GM12878 (cell line): ENCODE measurements at regions not wholly inside any gene's neighbourhood (a gene's known extent, or its start where the extent isn't known, plus 50 kb on each side); places are given as distances from the start of the nearest gene placed in this dataset.
A peak's percentile ranks its signal among the peaks of the same experiment; 100 is the strongest.

ENCODE experiments used
- ATAC-seq: fragments of 200-7000 bp; cut with Tn5 transposase; 3 replicates; pipeline ENCODE4 v1.9.1; 2020; ENCODE audit warnings: mild to moderate bottlenecking, moderate library complexity
- BruUV-seq: library from RNA; stranded (reverse); fragments of 400-500 nt; replicated peaks from 2 replicates; lab custom pipeline; 2021; lab: Mats Ljungman, UMichigan
- CTCF ChIA-PET: fragments of 300-600 bp; sonication (Branson Sonifier 250); formaldehyde crosslinking; extraction: SDS; loops from one replicate; lab custom pipeline; 2021; ENCODE audit warnings: inconsistent platforms; lab: Yijun Ruan, JAX
- POLR2A ChIA-PET: fragments of 350-600 bp; formaldehyde crosslinking; extraction: SDS; loops from one replicate; lab custom pipeline; 2021; ENCODE audit warnings: inconsistent platforms; lab: Charles Lee
- RAD21 ChIA-PET: fragments of 300-600 bp; sonication (Branson Sonifier 250); formaldehyde crosslinking; loops from one replicate; lab custom pipeline; 2023; ENCODE audit warnings: antibody characterized with exemption; ENCODE audit not compliant: unreplicated experiment; lab: Charles Lee
- SMC1A ChIA-PET: fragments of 300-600 bp; sonication (Branson Sonifier 250); formaldehyde crosslinking; loops from one replicate; lab custom pipeline; 2023; ENCODE audit not compliant: unreplicated experiment, uncharacterized antibody; lab: Charles Lee
- DNase-seq: peaks from one replicate; pipeline ENCODE4 v3.0.0-alpha.2; 2011; ENCODE audit warnings: low read depth, low spot score
- FAIRE-seq: peaks from 3 replicates; lab custom pipeline; 2011; peaks lifted over from hg19 to GRCh38; lab: Jason Lieb, UNC
- H2AFZ ChIP-seq: 2 replicates; pipeline ENCODE4 v1.6.0; 2011; ENCODE audit warnings: low read depth, low read length, control low read depth; ENCODE audit not compliant: control insufficient read depth
- H3K27ac ChIP-seq: 2 replicates; pipeline ENCODE4 v1.5.1; 2011; ENCODE audit warnings: control low read depth; ENCODE audit not compliant: control insufficient read depth, insufficient read depth
- H3K27me3 ChIP-seq, 2 experiments: replicated peaks in 1 of 2; 2 replicates each; pipeline versions ENCODE4 v1.6.0 to v1.6.1; 2011; ENCODE audit warnings: low read length in 1 of 2; ENCODE audit not compliant: control insufficient read depth in 2 of 2, insufficient read depth in 2 of 2
- H3K36me3 ChIP-seq, 2 experiments: 2 replicates each; pipeline ENCODE4 v1.5.1; 2011; ENCODE audit warnings: low read length in 1 of 2; ENCODE audit not compliant: control insufficient read depth in 2 of 2, insufficient read depth in 2 of 2
- H3K4me1 ChIP-seq: 2 replicates; pipeline ENCODE4 v1.6.1; 2011; ENCODE audit warnings: mild to moderate bottlenecking, low read length, moderate library complexity, mixed read lengths; ENCODE audit not compliant: control insufficient read depth, insufficient read depth
- H3K4me2 ChIP-seq: 2 replicates; pipeline ENCODE4 v1.6.0; 2011; ENCODE audit warnings: control low read depth; ENCODE audit not compliant: control insufficient read depth, insufficient read depth
- H3K4me3 ChIP-seq: fragments of 200-600 bp; sonication (generic); 2 replicates; pipeline ENCODE4 v1.5.1; 2016
- H3K79me2 ChIP-seq: 2 replicates; pipeline ENCODE4 v1.6.0; 2011; ENCODE audit warnings: low read length; ENCODE audit not compliant: control insufficient read depth, insufficient read depth
- H3K9ac ChIP-seq: 2 replicates; pipeline ENCODE4 v1.8.0; 2011; ENCODE audit warnings: low read length, control low read depth, mixed read lengths; ENCODE audit not compliant: control insufficient read depth, insufficient read depth
- H3K9me3 ChIP-seq: replicated peaks from 3 replicates; pipeline ENCODE4 v1.5.1; 2011; ENCODE audit warnings: mild to moderate bottlenecking, low read length; ENCODE audit not compliant: control insufficient read depth, insufficient read depth
- H4K20me1 ChIP-seq: 2 replicates; pipeline ENCODE4 v1.6.0; 2011; ENCODE audit not compliant: control insufficient read depth, insufficient read depth
- CHD4 ChIP-seq: fragments of 200-600 bp; sonication (generic); IDR thresholded peaks from 2 replicates; pipeline ENCODE4 v1.6.1; 2016; ENCODE audit warnings: mild to moderate bottlenecking
- CTCF ChIP-seq, 3 experiments: IDR thresholded peaks in 2 of 3; conservative IDR thresholded peaks in 1 of 3; 2 replicates each; pipeline ENCODE4 v1.5.1; 2011; ENCODE audit warnings: low read depth in 3 of 3, low read length in 3 of 3, mild to moderate bottlenecking in 3 of 3, control low read depth in 2 of 3, moderate library complexity in 2 of 3, inconsistent platforms in 1 of 3, mixed read lengths in 1 of 3; ENCODE audit not compliant: control insufficient read depth in 2 of 3, insufficient read depth in 1 of 3; ENCODE audit errors: extremely low read depth in 1 of 3
- MEF2A ChIP-seq: IDR thresholded peaks from 2 replicates; pipeline ENCODE4 v1.6.1; 2011; ENCODE audit warnings: low read depth, mild to moderate bottlenecking, low read length, moderate library complexity; ENCODE audit not compliant: insufficient read depth
- RAD21 ChIP-seq: IDR thresholded peaks from 2 replicates; pipeline ENCODE4 v1.6.1; 2011; ENCODE audit warnings: mild to moderate bottlenecking, low read depth, low read length, moderate library complexity; ENCODE audit not compliant: insufficient read depth
- RFX5 ChIP-seq: IDR thresholded peaks from 2 replicates; pipeline ENCODE4 v1.6.1; 2011; ENCODE audit warnings: low read depth, low read length, improper control_type of control experiment
- RUNX3 ChIP-seq: IDR thresholded peaks from 2 replicates; pipeline ENCODE4 v1.6.1; 2012; ENCODE audit warnings: low read length, inconsistent platforms
- SMC3 ChIP-seq: IDR thresholded peaks from 2 replicates; pipeline ENCODE4 v1.6.1; 2011; ENCODE audit warnings: low read length, improper control_type of control experiment, borderline replicate concordance
- SREBF2 ChIP-seq: IDR thresholded peaks from 2 replicates; pipeline ENCODE4 v1.6.1; 2012; ENCODE audit warnings: mild to moderate bottlenecking, low read length
- WGBS: methylation state at CpG from one replicate; pipeline ENCODE4 v1.1.6; 2016; ENCODE audit warnings: low lambda C conversion rate; ENCODE audit not compliant: insufficient replicate concordance, insufficient coverage; ENCODE audit errors: missing lambda C conversion rate; 5-methylcytosine and 5-hydroxymethylcytosine counted together
- in situ Hi-C: fragments of 300-500 bp; cut with MboI; formaldehyde crosslinking; loops from 9 replicates; pipeline ENCODE4 v1.14.3; 2018; ENCODE audit warnings: mixed read lengths
- intact Hi-C: fragments of 100-400 bp; cut with micrococcal nuclease; formaldehyde crosslinking; loops from one replicate; pipeline ENCODE4 v1.14.2; 2022; ENCODE audit not compliant: unreplicated experiment

- Histone ChIP-seq H2AFZ (no peak overlapping the region), H4K20me1 (no peaks in the 10 kb centered on the region), H3K9ac (no peak overlapping the region), H3K4me3 (no peak overlapping the region), H3K36me3 (no peaks in the 10 kb centered on the region), H3K9me3 (no peaks in the 10 kb centered on the region)
- no TSS peak for BruUV-seq
- in situ Hi-C loops, result no loop called here
- ChIA-PET SMC1A (interaction anchor here (0.6 to 1.5 kb wide), 3 partner anchors 102 to 103 kb away, joined by 3 to 4 read pairs (median 3); no protein-coding TSS in a partner anchor), RAD21 (interaction anchor here (1.0 kb wide), 1 partner anchor 103 kb away, joined by 6 read pairs; no protein-coding TSS in a partner anchor)
- no peak for FAIRE-seq
- 34% methylated on average over 23 of the region's 23 CpGs for WGBS
- no peak for DNase-seq
- ATAC-seq, result peak; percentile 70
- intact Hi-C loops, result loop anchor here (1.0 kb wide), 1 partner anchor 103 kb away; no protein-coding TSS in a partner anchor
- TF ChIP-seq RFX5, result no peak
- TF ChIP-seq CTCF (IDR thresholded peaks at IDR 0.05 in 2 of 3, conservative IDR thresholded peaks at IDR 0.05 in 1 of 3; ENCODE audit: control insufficient read depth in 2 of 3, extremely low read depth in 1 of 3, insufficient read depth in 1 of 3, low read depth in 3 of 3, low read length in 3 of 3), result peak; percentile 46 to 56 (median 56); a peak in 4 of 6 replicates
- TF ChIP-seq RUNX3, result peak; percentile 13; the same call in 1 of the 2 replicates
- no peak for TF ChIP-seq MEF2A
- peak; percentile 66; the same call in 1 of the 2 replicates for TF ChIP-seq SMC3
- TF ChIP-seq SREBF2, result no peak
- TF ChIP-seq CHD4, result no peak
- peak; percentile 53 for TF ChIP-seq RAD21
- TF ChIP-seq, all 136 proteins: peak for 4
- no peak overlapping the region for H3K27ac ChIP-seq
- H3K4me1 ChIP-seq, result peaks cover 10% of the 10 kb centered on the region
- no peaks in the 10 kb centered on the region for H3K27me3 ChIP-seq
- no peaks in the 10 kb centered on the region for H3K79me2 ChIP-seq
- CTCF ChIA-PET, result interaction anchor here (0.7 to 1.7 kb wide), 3 partner anchors 103 to 718 kb away, joined by 3 to 7 read pairs (median 4); no protein-coding TSS in a partner anchor
- H3K4me2 ChIP-seq, result no peak overlapping the region
- POLR2A ChIA-PET, result no interaction called here
Measured at GRCh38 chr2:30026091-30027055, 105.0 kb upstream of the ALK start.
